ENCODE measurements at regions not wholly inside any gene's neighbourhood (a gene's known extent, or its start where the extent isn't known, plus 50 kb on each side); places are given as distances from the start of the nearest gene placed in this dataset.
"Not testable (repeated sequence)": the region's sequence is repeated elsewhere in the genome, so short reads cannot be mapped to it uniquely, and the experiment has no call there.

GRCh38 chr19:28549680-28550277 lies 663.2 kb downstream of the UQCRFS1 start:
- DNase-seq (ENCODE audit: low read depth): no peak
- peaks cover 7% of the 10 kb centered on the region for H3K27me3 ChIP-seq (replicated peaks; ENCODE audit: control insufficient read depth, insufficient read depth, low read length)
- H3K4me1 ChIP-seq (ENCODE audit: control insufficient read depth, insufficient read depth, low read length): no peaks in the 10 kb centered on the region
- no peaks in the 10 kb centered on the region for H3K36me3 ChIP-seq (ENCODE audit: control insufficient read depth, insufficient read depth, low read length, severe bottlenecking)
- no peak overlapping the region for H3K4me3 ChIP-seq (ENCODE audit: low read length)
- H3K9ac ChIP-seq (ENCODE audit: low read length): no peak overlapping the region
- no peaks in the 10 kb centered on the region for H3K9me3 ChIP-seq (ENCODE audit: control insufficient read depth, low read length)

DNA sequence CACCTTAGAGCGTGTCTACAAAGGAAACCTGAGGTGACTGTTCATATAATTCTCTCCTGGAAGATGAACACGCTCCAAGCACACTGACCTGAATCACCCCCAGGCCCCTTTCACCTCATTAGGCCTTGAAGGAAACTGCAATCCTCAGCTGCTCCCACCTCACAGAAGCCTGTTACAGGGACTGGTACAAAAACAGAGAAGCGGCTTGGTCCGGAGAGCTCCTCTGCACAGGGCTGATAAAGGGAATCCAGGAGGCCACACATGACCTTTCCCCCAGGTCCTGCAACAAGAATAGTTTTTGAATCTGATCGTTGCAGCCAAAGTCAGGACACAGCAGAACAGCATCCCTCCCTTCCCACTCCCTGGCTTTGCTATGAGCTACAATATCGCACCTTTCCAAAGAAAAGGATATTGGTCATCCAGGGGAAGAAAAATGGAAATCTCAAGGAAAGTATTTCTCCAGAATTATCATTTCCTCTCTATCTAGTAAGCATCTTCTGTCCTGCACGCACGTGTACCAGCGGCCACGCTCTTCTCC lies 666.7 kb downstream of the UQCRFS1 start:
- Histone ChIP-seq H3K4me3 (ENCODE audit: low read length) (no peak overlapping the region), H3K9me3 (ENCODE audit: control insufficient read depth, low read length) (no peaks in the 10 kb centered on the region), H3K4me1 (ENCODE audit: control insufficient read depth, insufficient read depth, low read length) (no peaks in the 10 kb centered on the region), H3K9ac (ENCODE audit: low read length) (no peak overlapping the region), H3K27me3 (replicated peaks; ENCODE audit: control insufficient read depth, insufficient read depth, low read length) (peaks cover 4% of the 10 kb centered on the region), H3K36me3 (ENCODE audit: control insufficient read depth, insufficient read depth, low read length, severe bottlenecking) (no peaks in the 10 kb centered on the region)
- no peak for DNase-seq (ENCODE audit: low read depth)

- H3K4me1 ChIP-seq (ENCODE audit: control insufficient read depth, insufficient read depth, low read length); H3K9ac ChIP-seq (ENCODE audit: low read length); H3K4me3 ChIP-seq (ENCODE audit: low read length); H3K36me3 ChIP-seq (ENCODE audit: control insufficient read depth, insufficient read depth, low read length, severe bottlenecking); H3K27me3 ChIP-seq (replicated peaks; ENCODE audit: control insufficient read depth, insufficient read depth, low read length); DNase-seq (ENCODE audit: low read depth); H3K9me3 ChIP-seq (ENCODE audit: control insufficient read depth, low read length): not testable (repeated sequence)
These were observed 667.6 kb downstream of the UQCRFS1 start for GRCh38 chr19:28545397-28545796.

DNA sequence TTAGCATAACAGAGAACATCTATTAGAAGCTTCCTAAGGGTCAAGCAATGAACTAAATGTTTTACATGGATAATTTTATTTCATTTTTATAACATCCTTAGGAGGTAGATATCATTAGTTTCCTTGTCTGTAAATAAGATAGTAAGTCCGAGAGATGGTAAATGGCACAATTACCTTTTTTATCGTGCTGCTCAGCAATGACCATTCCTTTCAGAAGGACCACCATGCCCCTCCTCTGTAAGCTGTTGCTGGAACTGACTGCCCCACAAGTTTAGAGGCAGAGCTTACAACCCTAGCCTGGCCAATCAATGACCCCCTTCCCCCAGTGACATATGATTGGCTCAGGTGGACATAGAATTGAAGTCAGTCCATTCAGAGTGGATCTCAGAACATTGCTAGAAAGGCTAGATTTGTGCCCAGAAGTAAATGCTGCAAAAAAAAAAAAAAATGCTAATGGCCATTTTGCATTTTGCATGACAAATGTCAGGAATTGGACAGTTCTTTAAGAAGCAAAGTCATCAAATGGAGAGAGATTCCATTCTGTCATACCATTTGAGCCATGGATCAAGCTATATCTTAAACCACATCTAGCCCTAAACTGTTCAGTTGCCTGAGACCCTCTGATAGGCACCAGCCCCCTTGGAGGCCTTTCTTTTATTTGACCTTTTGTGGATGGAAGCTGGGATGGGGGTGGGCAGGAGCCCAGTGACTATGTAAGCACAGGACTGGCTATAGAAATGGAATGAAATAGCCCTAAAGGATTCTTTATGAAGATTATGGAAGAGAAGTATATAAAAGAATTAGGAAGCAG lies 668.3 kb downstream of the UQCRFS1 start:
- no peaks in the 10 kb centered on the region for H3K9me3 ChIP-seq (ENCODE audit: control insufficient read depth, low read length)
- no peaks in the 10 kb centered on the region for H3K4me1 ChIP-seq (ENCODE audit: control insufficient read depth, insufficient read depth, low read length)
- no peak for DNase-seq (ENCODE audit: low read depth)
- no peaks in the 10 kb centered on the region for H3K27me3 ChIP-seq (replicated peaks; ENCODE audit: control insufficient read depth, insufficient read depth, low read length)
- no peak overlapping the region for H3K9ac ChIP-seq (ENCODE audit: low read length)
- no peaks in the 10 kb centered on the region for H3K36me3 ChIP-seq (ENCODE audit: control insufficient read depth, insufficient read depth, low read length, severe bottlenecking)
- H3K4me3 ChIP-seq (ENCODE audit: low read length): no peak overlapping the region

- Histone ChIP-seq H3K4me3 (ENCODE audit: low read length) (no peak overlapping the region), H3K27me3 (replicated peaks; ENCODE audit: control insufficient read depth, insufficient read depth, low read length) (no peaks in the 10 kb centered on the region), H3K9me3 (ENCODE audit: control insufficient read depth, low read length) (peaks cover 1% of the 10 kb centered on the region), H3K4me1 (ENCODE audit: control insufficient read depth, insufficient read depth, low read length) (no peaks in the 10 kb centered on the region), H3K9ac (ENCODE audit: low read length) (no peak overlapping the region), H3K36me3 (ENCODE audit: control insufficient read depth, insufficient read depth, low read length, severe bottlenecking) (no peaks in the 10 kb centered on the region)
- DNase-seq (ENCODE audit: low read depth): no peak
These were observed 669.6 kb downstream of the UQCRFS1 start for GRCh38 chr19:28543244-28543776.

DNA sequence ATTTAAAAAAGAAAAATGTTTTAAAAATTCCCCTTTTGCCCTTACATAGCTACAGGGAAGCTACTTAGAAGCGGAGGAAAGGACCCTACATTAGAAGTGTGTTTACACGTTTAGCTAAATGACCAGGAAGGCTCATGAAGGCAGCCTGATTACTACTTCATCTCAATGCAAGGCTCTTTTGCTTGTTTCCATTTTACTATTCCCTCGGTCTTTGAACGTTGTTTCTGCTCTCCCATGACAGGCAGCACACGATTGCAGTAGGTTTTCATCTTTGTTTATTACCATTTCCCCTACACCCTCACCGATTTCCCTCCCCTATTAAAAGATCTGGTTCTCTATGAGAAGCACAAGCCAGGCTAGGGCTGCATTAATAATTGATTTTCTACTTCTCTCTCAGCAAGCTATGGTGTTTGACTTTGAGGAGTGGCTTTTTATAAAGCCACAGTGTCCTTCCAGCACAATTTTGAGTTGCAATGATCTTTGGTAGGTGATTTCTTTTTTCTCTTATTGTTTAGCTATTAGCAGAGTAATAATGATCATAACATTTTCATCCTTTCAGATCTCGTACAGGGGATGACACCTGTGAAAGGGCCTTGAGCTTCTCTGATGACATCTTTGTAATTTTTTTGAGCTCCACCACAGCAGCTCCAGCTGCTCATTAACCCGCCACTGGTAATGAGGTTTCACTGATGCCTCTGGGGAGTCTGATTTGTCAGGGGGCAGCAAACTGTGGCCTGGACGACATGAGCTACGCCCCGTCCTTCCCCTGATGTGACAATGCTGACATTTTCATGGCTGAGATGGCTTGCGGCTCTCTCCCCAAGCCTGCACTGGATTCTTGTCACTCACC lies 670.3 kb downstream of the UQCRFS1 start:
- H3K27me3 ChIP-seq (replicated peaks; ENCODE audit: control insufficient read depth, insufficient read depth, low read length): no peaks in the 10 kb centered on the region
- H3K4me1 ChIP-seq (ENCODE audit: control insufficient read depth, insufficient read depth, low read length): no peaks in the 10 kb centered on the region
- no peak overlapping the region for H3K4me3 ChIP-seq (ENCODE audit: low read length)
- no peak overlapping the region for H3K9ac ChIP-seq (ENCODE audit: low read length)
- peaks cover 8% of the 10 kb centered on the region for H3K9me3 ChIP-seq (ENCODE audit: control insufficient read depth, low read length)
- DNase-seq (ENCODE audit: low read depth): no peak
- no peaks in the 10 kb centered on the region for H3K36me3 ChIP-seq (ENCODE audit: control insufficient read depth, insufficient read depth, low read length, severe bottlenecking)

GRCh38 chr19:28541602-28542393 lies 671.2 kb downstream of the UQCRFS1 start:
- no peak overlapping the region for H3K4me3 ChIP-seq (ENCODE audit: low read length)
- H3K9ac ChIP-seq (ENCODE audit: low read length): no peak overlapping the region
- no peaks in the 10 kb centered on the region for H3K4me1 ChIP-seq (ENCODE audit: control insufficient read depth, insufficient read depth, low read length)
- H3K36me3 ChIP-seq (ENCODE audit: control insufficient read depth, insufficient read depth, low read length, severe bottlenecking): no peaks in the 10 kb centered on the region
- H3K9me3 ChIP-seq (ENCODE audit: control insufficient read depth, low read length): peaks cover 16% of the 10 kb centered on the region
- no peak for DNase-seq (ENCODE audit: low read depth)
- H3K27me3 ChIP-seq (replicated peaks; ENCODE audit: control insufficient read depth, insufficient read depth, low read length): no peaks in the 10 kb centered on the region

- Histone ChIP-seq H3K9me3 (ENCODE audit: control insufficient read depth, low read length) (peaks cover 19% of the 10 kb centered on the region), H3K36me3 (ENCODE audit: control insufficient read depth, insufficient read depth, low read length, severe bottlenecking) (no peaks in the 10 kb centered on the region), H3K27me3 (replicated peaks; ENCODE audit: control insufficient read depth, insufficient read depth, low read length) (no peaks in the 10 kb centered on the region), H3K4me3 (ENCODE audit: low read length) (no peak overlapping the region), H3K9ac (ENCODE audit: low read length) (no peak overlapping the region), H3K4me1 (ENCODE audit: control insufficient read depth, insufficient read depth, low read length) (no peaks in the 10 kb centered on the region)
- no peak for DNase-seq (ENCODE audit: low read depth)
These were observed 671.9 kb downstream of the UQCRFS1 start for GRCh38 chr19:28541029-28541428.

GRCh38 chr19:28540385-28540784 lies 672.6 kb downstream of the UQCRFS1 start:
- not testable (repeated sequence) for H3K27me3 ChIP-seq (replicated peaks; ENCODE audit: control insufficient read depth, insufficient read depth, low read length); H3K4me1 ChIP-seq (ENCODE audit: control insufficient read depth, insufficient read depth, low read length); DNase-seq (ENCODE audit: low read depth); H3K36me3 ChIP-seq (ENCODE audit: control insufficient read depth, insufficient read depth, low read length, severe bottlenecking); H3K9ac ChIP-seq (ENCODE audit: low read length); H3K4me3 ChIP-seq (ENCODE audit: low read length)
- H3K9me3 ChIP-seq (ENCODE audit: control insufficient read depth, low read length): peaks cover 19% of the 10 kb centered on the region

DNA sequence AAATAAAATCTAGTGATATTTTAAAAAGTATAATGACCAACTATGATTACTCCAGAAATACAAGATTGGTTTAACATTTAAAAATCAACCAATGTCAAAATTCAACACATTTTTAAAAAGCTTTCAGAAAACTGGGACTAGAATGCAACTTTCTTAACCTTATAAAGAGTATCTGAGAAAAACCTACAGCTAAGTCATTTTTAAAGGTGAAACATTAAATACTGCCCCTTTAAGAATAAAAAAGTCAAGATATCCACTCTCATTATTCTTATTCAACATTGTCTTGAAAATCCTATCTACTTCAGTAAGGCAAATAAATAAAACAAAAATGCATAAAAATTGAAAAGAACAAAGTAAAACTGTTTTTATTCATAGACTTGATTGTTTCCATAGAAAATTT lies 673.2 kb downstream of the UQCRFS1 start:
- Histone ChIP-seq H3K4me1 (ENCODE audit: control insufficient read depth, insufficient read depth, low read length) (no peaks in the 10 kb centered on the region), H3K4me3 (ENCODE audit: low read length) (no peak overlapping the region), H3K9me3 (ENCODE audit: control insufficient read depth, low read length) (peaks cover 19% of the 10 kb centered on the region), H3K36me3 (ENCODE audit: control insufficient read depth, insufficient read depth, low read length, severe bottlenecking) (no peaks in the 10 kb centered on the region), H3K9ac (ENCODE audit: low read length) (no peak overlapping the region), H3K27me3 (replicated peaks; ENCODE audit: control insufficient read depth, insufficient read depth, low read length) (no peaks in the 10 kb centered on the region)
- DNase-seq (ENCODE audit: low read depth): no peak

All from adipocyte (in vitro differentiated cells).